ENCODE measurements at regions not wholly inside any gene's neighbourhood (a gene's known extent, or its start where the extent isn't known, plus 50 kb on each side); places are given as distances from the start of the nearest gene placed in this dataset.

DNA sequence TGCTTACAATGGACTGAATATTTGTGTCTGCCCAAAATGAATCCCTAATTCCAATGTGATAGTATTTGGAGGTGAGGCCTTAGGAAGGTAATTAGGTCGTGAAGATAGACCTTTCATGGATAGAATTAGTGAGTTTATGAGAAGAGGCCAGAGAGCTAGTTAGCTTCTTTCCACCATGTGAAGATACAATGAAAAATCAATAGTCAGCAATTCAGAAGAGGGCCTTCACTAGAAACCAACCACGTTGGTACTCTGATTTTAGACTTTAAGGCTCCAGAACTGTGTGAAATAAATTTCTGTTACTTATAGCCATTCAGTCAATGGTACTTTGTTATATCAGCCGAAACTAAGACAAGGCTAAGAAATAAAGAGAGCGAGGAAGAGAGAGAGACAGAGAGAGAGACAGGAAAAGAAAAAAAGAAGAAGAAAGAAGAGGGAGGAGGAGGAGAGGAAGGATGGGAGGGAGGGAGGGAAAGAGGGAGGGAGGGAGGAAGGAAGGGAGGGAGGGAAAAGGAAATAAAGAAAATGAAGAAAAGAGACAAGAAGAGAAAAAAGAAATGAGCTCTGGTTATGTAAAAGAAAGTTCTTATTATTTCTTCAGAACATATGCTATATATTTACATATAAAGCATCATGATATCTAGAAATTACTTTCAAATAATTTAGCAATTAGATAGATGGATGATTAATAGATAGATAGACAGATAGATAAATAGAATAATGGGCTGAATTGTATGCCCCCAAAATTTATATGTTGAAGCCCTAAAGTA lies 1725.3 kb downstream of the EFNA5 start:
- no peak overlapping the region for H3K27ac ChIP-seq
- no peak overlapping the region for H3K4me3 ChIP-seq (ENCODE audit: low read depth in 1 of 2, low read length in 1 of 2)
- H3K36me3 ChIP-seq: no peaks in the 10 kb centered on the region
- no peaks in the 10 kb centered on the region for H3K9me3 ChIP-seq
- no peaks in the 10 kb centered on the region for H3K4me1 ChIP-seq (ENCODE audit: control insufficient read depth in 1 of 2, insufficient read depth in 1 of 2, low read depth in 1 of 2, low read length in 1 of 2)
- no peaks in the 10 kb centered on the region for H3K27me3 ChIP-seq
- TF ChIP-seq, protein P1, sequence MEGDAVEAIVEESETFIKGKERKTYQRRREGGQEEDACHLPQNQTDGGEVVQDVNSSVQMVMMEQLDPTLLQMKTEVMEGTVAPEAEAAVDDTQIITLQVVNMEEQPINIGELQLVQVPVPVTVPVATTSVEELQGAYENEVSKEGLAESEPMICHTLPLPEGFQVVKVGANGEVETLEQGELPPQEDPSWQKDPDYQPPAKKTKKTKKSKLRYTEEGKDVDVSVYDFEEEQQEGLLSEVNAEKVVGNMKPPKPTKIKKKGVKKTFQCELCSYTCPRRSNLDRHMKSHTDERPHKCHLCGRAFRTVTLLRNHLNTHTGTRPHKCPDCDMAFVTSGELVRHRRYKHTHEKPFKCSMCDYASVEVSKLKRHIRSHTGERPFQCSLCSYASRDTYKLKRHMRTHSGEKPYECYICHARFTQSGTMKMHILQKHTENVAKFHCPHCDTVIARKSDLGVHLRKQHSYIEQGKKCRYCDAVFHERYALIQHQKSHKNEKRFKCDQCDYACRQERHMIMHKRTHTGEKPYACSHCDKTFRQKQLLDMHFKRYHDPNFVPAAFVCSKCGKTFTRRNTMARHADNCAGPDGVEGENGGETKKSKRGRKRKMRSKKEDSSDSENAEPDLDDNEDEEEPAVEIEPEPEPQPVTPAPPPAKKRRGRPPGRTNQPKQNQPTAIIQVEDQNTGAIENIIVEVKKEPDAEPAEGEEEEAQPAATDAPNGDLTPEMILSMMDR (IDR thresholded peaks at IDR 0.05): no peak

DNA sequence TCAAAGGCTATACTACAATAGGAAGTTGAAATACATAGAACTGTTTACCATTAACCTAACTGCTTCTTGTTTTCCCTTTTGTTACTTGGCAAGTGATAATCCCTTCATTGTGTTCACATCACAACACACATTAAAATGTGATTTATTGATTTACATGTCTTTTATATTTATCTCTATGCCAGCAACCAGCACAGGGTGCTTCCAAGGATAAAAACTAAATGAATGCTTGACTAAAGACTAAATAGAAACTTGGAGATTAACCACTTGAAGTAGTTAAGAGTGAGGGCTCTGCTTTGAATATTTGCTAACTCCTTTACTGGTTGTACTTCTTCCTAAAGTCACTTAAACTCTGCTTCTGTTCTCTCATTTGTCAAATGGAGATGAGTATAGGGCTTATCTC lies 1730.6 kb downstream of the EFNA5 start:
- no peaks in the 10 kb centered on the region for H3K36me3 ChIP-seq
- no peak overlapping the region for H3K27ac ChIP-seq
- no peaks in the 10 kb centered on the region for H3K4me1 ChIP-seq (ENCODE audit: control insufficient read depth in 1 of 2, insufficient read depth in 1 of 2, low read depth in 1 of 2, low read length in 1 of 2)
- TF ChIP-seq, protein P1 (IDR thresholded peaks at IDR 0.05): no peak
- no peaks in the 10 kb centered on the region for H3K9me3 ChIP-seq
- H3K4me3 ChIP-seq (ENCODE audit: low read depth in 1 of 2, low read length in 1 of 2): no peak overlapping the region
- no peaks in the 10 kb centered on the region for H3K27me3 ChIP-seq

DNA sequence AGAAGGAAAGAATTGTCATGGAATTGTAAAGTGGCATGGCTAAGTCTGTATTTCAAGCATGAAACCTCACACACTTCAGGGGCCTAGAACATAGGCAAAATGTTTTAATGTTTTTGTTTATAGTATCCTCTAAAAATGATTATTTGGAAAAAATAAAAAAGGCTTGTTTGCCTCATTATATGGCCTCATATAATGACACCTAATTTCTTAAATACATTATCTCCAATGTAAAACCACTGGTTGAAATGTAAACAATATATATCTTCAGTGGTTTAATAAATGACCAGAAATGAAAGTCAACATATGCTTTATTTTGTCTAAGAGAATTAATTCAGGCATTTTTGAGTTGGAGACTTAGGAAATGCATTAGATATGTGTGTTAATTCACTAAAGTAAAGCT lies 1736.6 kb downstream of the EFNA5 start:
- H3K27me3 ChIP-seq: no peaks in the 10 kb centered on the region
- H3K27ac ChIP-seq: no peak overlapping the region
- H3K9me3 ChIP-seq: no peaks in the 10 kb centered on the region
- TF ChIP-seq, protein P1 (IDR thresholded peaks at IDR 0.05): no peak
- no peaks in the 10 kb centered on the region for H3K36me3 ChIP-seq
- no peaks in the 10 kb centered on the region for H3K4me1 ChIP-seq (ENCODE audit: control insufficient read depth in 1 of 2, insufficient read depth in 1 of 2, low read depth in 1 of 2, low read length in 1 of 2)
- no peak overlapping the region for H3K4me3 ChIP-seq (ENCODE audit: low read depth in 1 of 2, low read length in 1 of 2)

DNA sequence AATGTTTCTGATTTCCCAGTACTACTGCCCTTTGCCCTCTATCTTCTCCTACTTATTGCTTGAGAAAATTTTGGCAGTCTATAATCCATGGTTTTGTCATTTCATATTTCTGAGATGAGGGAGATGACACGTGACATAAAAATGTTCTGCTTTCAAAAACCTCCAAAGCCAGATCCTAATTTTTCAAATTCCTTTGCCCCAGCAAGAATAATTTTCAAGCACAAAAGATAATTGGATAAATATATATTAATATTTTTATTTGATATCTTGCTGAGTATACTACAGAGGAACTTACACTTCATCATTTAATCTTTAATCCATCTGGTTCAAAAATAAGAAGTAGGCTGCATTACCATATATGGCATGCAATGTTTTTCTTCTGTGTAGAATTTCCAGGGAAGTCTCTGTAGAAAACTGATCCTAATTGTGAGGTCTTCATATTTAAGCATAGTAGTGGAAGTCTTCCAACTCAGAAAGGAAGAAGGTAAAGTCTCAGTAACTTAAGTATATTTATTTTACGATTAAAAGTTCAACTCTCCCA lies 1738.8 kb downstream of the EFNA5 start:
- H3K9me3 ChIP-seq: no peaks in the 10 kb centered on the region
- no peaks in the 10 kb centered on the region for H3K36me3 ChIP-seq
- H3K4me3 ChIP-seq (ENCODE audit: low read depth in 1 of 2, low read length in 1 of 2): no peak overlapping the region
- H3K27ac ChIP-seq: no peak overlapping the region
- no peaks in the 10 kb centered on the region for H3K27me3 ChIP-seq
- TF ChIP-seq, protein P1 (IDR thresholded peaks at IDR 0.05): no peak
- H3K4me1 ChIP-seq (ENCODE audit: control insufficient read depth in 1 of 2, insufficient read depth in 1 of 2, low read depth in 1 of 2, low read length in 1 of 2): no peaks in the 10 kb centered on the region

DNA sequence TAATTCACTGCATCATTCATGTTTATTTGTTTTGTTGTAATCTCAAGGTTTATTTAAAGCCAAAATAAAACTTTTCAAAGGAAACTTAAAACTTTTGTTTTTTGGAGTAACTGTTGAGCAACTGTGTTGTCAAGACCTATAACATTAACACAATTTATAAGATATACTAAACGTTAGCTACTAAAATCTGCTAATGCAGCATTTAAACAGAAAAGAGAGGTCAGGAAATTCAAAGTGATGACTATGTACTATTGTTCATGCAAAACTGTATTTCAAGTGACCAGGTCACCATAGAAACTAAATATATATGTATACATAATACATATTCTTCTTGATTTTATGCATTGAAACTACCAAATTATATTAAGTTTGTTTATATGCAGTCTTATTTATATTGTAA lies 1740.9 kb downstream of the EFNA5 start:
- Histone ChIP-seq H3K9me3 (no peaks in the 10 kb centered on the region), H3K27me3 (no peaks in the 10 kb centered on the region), H3K36me3 (no peaks in the 10 kb centered on the region), H3K27ac (no peak overlapping the region), H3K4me3 (ENCODE audit: low read depth in 1 of 2, low read length in 1 of 2) (no peak overlapping the region), H3K4me1 (ENCODE audit: control insufficient read depth in 1 of 2, insufficient read depth in 1 of 2, low read depth in 1 of 2, low read length in 1 of 2) (no peaks in the 10 kb centered on the region)
- TF ChIP-seq, protein P1 (IDR thresholded peaks at IDR 0.05): no peak

All from neutrophil (primary cell).